ENCODE measurements at regions not wholly inside any gene's neighbourhood (a gene's known extent, or its start where the extent isn't known, plus 50 kb on each side); places are given as distances from the start of the nearest gene placed in this dataset.
A peak's percentile ranks its signal among the peaks of the same experiment; 100 is the strongest.

DNA sequence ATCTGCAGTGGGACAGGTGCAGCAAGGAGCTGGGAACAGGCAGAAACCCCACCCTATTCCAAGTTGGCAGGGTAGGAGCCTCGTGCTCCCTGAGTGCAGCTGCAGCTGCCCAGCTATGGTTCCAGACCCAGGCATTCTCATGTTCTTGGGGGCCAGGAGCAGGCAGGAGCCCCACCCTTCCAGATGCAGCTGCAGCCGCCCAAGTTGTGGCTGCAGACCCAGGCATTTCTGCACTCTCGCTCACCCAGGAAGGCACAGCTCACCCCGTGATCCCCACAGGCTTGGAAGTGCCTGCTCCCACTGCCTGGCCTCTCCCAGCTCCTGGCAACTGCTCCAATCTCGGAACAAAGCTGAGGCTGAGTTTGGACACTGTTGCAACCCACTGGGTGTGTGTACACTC is 275.8 kb upstream of the ADRA1B start (continued):
- TF ChIP-seq, protein P1, sequence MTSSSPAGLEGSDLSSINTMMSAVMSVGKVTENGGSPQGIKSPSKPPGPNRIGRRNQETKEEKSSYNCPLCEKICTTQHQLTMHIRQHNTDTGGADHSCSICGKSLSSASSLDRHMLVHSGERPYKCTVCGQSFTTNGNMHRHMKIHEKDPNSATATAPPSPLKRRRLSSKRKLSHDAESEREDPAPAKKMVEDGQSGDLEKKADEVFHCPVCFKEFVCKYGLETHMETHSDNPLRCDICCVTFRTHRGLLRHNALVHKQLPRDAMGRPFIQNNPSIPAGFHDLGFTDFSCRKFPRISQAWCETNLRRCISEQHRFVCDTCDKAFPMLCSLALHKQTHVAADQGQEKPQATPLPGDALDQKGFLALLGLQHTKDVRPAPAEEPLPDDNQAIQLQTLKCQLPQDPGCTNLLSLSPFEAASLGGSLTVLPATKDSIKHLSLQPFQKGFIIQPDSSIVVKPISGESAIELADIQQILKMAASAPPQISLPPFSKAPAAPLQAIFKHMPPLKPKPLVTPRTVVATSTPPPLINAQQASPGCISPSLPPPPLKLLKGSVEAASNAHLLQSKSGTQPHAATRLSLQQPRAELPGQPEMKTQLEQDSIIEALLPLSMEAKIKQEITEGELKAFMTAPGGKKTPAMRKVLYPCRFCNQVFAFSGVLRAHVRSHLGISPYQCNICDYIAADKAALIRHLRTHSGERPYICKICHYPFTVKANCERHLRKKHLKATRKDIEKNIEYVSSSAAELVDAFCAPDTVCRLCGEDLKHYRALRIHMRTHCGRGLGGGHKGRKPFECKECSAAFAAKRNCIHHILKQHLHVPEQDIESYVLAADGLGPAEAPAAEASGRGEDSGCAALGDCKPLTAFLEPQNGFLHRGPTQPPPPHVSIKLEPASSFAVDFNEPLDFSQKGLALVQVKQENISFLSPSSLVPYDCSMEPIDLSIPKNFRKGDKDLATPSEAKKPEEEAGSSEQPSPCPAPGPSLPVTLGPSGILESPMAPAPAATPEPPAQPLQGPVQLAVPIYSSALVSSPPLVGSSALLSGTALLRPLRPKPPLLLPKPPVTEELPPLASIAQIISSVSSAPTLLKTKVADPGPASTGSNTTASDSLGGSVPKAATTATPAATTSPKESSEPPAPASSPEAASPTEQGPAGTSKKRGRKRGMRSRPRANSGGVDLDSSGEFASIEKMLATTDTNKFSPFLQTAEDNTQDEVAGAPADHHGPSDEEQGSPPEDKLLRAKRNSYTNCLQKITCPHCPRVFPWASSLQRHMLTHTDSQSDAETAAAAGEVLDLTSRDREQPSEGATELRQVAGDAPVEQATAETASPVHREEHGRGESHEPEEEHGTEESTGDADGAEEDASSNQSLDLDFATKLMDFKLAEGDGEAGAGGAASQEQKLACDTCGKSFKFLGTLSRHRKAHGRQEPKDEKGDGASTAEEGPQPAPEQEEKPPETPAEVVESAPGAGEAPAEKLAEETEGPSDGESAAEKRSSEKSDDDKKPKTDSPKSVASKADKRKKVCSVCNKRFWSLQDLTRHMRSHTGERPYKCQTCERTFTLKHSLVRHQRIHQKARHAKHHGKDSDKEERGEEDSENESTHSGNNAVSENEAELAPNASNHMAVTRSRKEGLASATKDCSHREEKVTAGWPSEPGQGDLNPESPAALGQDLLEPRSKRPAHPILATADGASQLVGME (CRISPR knock-in tag; IDR thresholded peaks at IDR 0.05), result no peak
- TF ChIP-seq, protein P2, sequence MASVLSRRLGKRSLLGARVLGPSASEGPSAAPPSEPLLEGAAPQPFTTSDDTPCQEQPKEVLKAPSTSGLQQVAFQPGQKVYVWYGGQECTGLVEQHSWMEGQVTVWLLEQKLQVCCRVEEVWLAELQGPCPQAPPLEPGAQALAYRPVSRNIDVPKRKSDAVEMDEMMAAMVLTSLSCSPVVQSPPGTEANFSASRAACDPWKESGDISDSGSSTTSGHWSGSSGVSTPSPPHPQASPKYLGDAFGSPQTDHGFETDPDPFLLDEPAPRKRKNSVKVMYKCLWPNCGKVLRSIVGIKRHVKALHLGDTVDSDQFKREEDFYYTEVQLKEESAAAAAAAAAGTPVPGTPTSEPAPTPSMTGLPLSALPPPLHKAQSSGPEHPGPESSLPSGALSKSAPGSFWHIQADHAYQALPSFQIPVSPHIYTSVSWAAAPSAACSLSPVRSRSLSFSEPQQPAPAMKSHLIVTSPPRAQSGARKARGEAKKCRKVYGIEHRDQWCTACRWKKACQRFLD (CRISPR knock-in tag; IDR thresholded peaks at IDR 0.05), result no peak
- TF ChIP-seq ZNF444 (CRISPR knock-in tag; IDR thresholded peaks at IDR 0.05) (no peak), GTF2A2 (tag; IDR thresholded peaks at IDR 0.05) (no peak), L3MBTL2 (IDR thresholded peaks at IDR 0.05) (0 out of 2 replicates have a peak, but pooled peaks have one; percentile 15), RBM25 (IDR thresholded peaks at IDR 0.05; ENCODE audit: low read depth, low read length, severe bottlenecking) (no peak), ZNF668 (CRISPR knock-in tag; IDR thresholded peaks at IDR 0.05) (0 out of 2 replicates have a peak, but pooled peaks have one; percentile 20), ZFP36 (IDR thresholded peaks at IDR 0.05; ENCODE audit: low read depth, low read length, partially characterized antibody) (peak; percentile 37), ZBTB7A (IDR thresholded peaks at IDR 0.05; ENCODE audit: borderline replicate concordance, control insufficient read depth, low read depth, low read length) (no peak), OTX1 (CRISPR knock-in tag; IDR thresholded peaks at IDR 0.05) (no peak)
- TF ChIP-seq, protein P3, sequence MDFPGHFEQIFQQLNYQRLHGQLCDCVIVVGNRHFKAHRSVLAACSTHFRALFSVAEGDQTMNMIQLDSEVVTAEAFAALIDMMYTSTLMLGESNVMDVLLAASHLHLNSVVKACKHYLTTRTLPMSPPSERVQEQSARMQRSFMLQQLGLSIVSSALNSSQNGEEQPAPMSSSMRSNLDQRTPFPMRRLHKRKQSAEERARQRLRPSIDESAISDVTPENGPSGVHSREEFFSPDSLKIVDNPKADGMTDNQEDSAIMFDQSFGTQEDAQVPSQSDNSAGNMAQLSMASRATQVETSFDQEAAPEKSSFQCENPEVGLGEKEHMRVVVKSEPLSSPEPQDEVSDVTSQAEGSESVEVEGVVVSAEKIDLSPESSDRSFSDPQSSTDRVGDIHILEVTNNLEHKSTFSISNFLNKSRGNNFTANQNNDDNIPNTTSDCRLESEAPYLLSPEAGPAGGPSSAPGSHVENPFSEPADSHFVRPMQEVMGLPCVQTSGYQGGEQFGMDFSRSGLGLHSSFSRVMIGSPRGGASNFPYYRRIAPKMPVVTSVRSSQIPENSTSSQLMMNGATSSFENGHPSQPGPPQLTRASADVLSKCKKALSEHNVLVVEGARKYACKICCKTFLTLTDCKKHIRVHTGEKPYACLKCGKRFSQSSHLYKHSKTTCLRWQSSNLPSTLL (IDR thresholded peaks at IDR 0.05), result no peak
- TF ChIP-seq, protein P4, sequence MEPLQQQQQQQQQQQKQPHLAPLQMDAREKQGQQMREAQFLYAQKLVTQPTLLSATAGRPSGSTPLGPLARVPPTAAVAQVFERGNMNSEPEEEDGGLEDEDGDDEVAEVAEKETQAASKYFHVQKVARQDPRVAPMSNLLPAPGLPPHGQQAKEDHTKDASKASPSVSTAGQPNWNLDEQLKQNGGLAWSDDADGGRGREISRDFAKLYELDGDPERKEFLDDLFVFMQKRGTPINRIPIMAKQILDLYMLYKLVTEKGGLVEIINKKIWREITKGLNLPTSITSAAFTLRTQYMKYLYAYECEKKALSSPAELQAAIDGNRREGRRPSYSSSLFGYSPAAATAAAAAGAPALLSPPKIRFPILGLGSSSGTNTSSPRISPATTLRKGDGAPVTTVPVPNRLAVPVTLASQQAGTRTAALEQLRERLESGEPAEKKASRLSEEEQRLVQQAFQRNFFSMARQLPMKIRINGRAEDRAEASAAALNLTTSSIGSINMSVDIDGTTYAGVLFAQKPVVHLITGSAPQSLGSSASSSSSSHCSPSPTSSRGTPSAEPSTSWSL (CRISPR knock-in tag; IDR thresholded peaks at IDR 0.05; ENCODE audit: borderline replicate concordance), result 0 out of 2 replicates have a peak, but pooled peaks have one; percentile 43
- TF ChIP-seq, protein P5, sequence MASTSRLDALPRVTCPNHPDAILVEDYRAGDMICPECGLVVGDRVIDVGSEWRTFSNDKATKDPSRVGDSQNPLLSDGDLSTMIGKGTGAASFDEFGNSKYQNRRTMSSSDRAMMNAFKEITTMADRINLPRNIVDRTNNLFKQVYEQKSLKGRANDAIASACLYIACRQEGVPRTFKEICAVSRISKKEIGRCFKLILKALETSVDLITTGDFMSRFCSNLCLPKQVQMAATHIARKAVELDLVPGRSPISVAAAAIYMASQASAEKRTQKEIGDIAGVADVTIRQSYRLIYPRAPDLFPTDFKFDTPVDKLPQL (IDR thresholded peaks at IDR 0.05; ENCODE audit: extremely low read depth, insufficient read length), result no peak
- TF ChIP-seq, protein P6, sequence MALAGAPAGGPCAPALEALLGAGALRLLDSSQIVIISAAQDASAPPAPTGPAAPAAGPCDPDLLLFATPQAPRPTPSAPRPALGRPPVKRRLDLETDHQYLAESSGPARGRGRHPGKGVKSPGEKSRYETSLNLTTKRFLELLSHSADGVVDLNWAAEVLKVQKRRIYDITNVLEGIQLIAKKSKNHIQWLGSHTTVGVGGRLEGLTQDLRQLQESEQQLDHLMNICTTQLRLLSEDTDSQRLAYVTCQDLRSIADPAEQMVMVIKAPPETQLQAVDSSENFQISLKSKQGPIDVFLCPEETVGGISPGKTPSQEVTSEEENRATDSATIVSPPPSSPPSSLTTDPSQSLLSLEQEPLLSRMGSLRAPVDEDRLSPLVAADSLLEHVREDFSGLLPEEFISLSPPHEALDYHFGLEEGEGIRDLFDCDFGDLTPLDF (CRISPR knock-in tag; IDR thresholded peaks at IDR 0.05), result no peak
